GM23338 (cell line): ENCODE measurements at regions not wholly inside any gene's neighbourhood (a gene's known extent, or its start where the extent isn't known, plus 50 kb on each side); places are given as distances from the start of the nearest gene placed in this dataset.

Source experiments
- ATAC-seq: fragments of 200-7000 bp; cut with Tn5 transposase; 3 replicates; pipeline ENCODE4 v1.9.1; 2020
- DNase-seq: peaks from one replicate; pipeline ENCODE4 v3.0.0-alpha.2; 2015; ENCODE audit warnings: low spot score
- H2AFZ ChIP-seq: fragments of 200-600 bp; sonication (generic); 2 replicates; pipeline ENCODE4 v1.8.0; 2016; ENCODE audit warnings: antibody characterized with exemption, mild to moderate bottlenecking, moderate library complexity
- H3F3A ChIP-seq: fragments of 200-600 bp; sonication (generic); replicated peaks from 2 replicates; pipeline ENCODE4 v1.8.0; 2017; ENCODE audit warnings: antibody characterized with exemption, mixed run types, low read depth
- H3K27ac ChIP-seq: fragments of 200-600 bp; sonication (generic); 2 replicates; pipeline ENCODE4 v1.6.1; 2016; ENCODE audit warnings: low read depth
- H3K27me3 ChIP-seq: fragments of 200-600 bp; sonication (generic); 2 replicates; pipeline ENCODE4 v1.8.0; 2016; ENCODE audit warnings: mild to moderate bottlenecking, mixed run types, moderate library complexity; ENCODE audit not compliant: insufficient read depth
- H3K36me3 ChIP-seq: fragments of 200-600 bp; sonication (generic); 2 replicates; pipeline ENCODE4 v1.8.0; 2016; ENCODE audit warnings: mild to moderate bottlenecking; ENCODE audit not compliant: insufficient read depth
- H3K4me1 ChIP-seq: fragments of 200-600 bp; sonication (generic); 2 replicates; pipeline ENCODE4 v1.8.0; 2016; ENCODE audit warnings: mild to moderate bottlenecking, moderate library complexity; ENCODE audit not compliant: insufficient read depth
- H3K4me2 ChIP-seq: fragments of 200-600 bp; sonication (generic); 2 replicates; pipeline ENCODE4 v1.7.1; 2017; ENCODE audit warnings: mixed run types
- H3K4me3 ChIP-seq: fragments of 200-600 bp; sonication (generic); 2 replicates; pipeline ENCODE4 v1.6.1; 2016; ENCODE audit warnings: mixed run types
- H3K79me2 ChIP-seq: fragments of 200-600 bp; sonication (generic); replicated peaks from 2 replicates; pipeline ENCODE4 v1.8.0; 2017; ENCODE audit warnings: mild to moderate bottlenecking; ENCODE audit not compliant: insufficient read depth
- H3K9me2 ChIP-seq: fragments of 200-600 bp; sonication (generic); 2 replicates; pipeline ENCODE4 v1.8.0; 2017; ENCODE audit not compliant: insufficient read depth
- H4K20me1 ChIP-seq: fragments of 200-600 bp; sonication (generic); replicated peaks from 2 replicates; pipeline ENCODE4 v1.8.0; 2017; ENCODE audit warnings: mild to moderate bottlenecking; ENCODE audit not compliant: insufficient read depth
- H3K27ac Mint-ChIP-seq: 2 replicates; pipeline ENCODE4 v1.8.0; 2020; ENCODE audit warnings: inconsistent platforms, mild to moderate bottlenecking, moderate library complexity, mixed read lengths
- H3K27me3 Mint-ChIP-seq: 3 replicates; pipeline ENCODE4 v1.8.0; 2022; ENCODE audit warnings: low read depth, mild to moderate bottlenecking, moderate library complexity, mixed read lengths, inconsistent platforms; ENCODE audit not compliant: insufficient read depth, poor library complexity
- H3K36me3 Mint-ChIP-seq: 3 replicates; pipeline ENCODE4 v1.8.0; 2021; ENCODE audit warnings: low read depth, mild to moderate bottlenecking, inconsistent platforms, moderate library complexity, mixed read lengths
- H3K4me1 Mint-ChIP-seq: 3 replicates; pipeline ENCODE4 v1.8.0; 2020; ENCODE audit warnings: mild to moderate bottlenecking, inconsistent platforms, mixed read lengths
- H3K4me3 Mint-ChIP-seq: 3 replicates; pipeline ENCODE4 v1.8.0; 2021; ENCODE audit warnings: moderate library complexity, mild to moderate bottlenecking, inconsistent platforms, mixed read lengths
- H3K9me3 Mint-ChIP-seq: 3 replicates; pipeline ENCODE4 v1.8.0; 2020; ENCODE audit warnings: moderate library complexity, mild to moderate bottlenecking, inconsistent platforms, mixed read lengths
- CREB1 ChIP-seq: fragments of 250-450 bp; sonication (Bioruptor Pico); IDR thresholded peaks from 2 replicates; pipeline ENCODE4 v1.5.0; 2020; ENCODE audit warnings: low read depth, mild to moderate bottlenecking, moderate library complexity
- ETS1 ChIP-seq: IDR thresholded peaks from 2 replicates; pipeline ENCODE4 v1.6.1; 2016; ENCODE audit warnings: antibody characterized with exemption
- EZH2 ChIP-seq: fragments of 200-600 bp; sonication (generic); IDR thresholded peaks from one replicate; pipeline ENCODE4 v1.8.0; 2017; ENCODE audit warnings: antibody characterized with exemption, mild to moderate bottlenecking, low read depth; ENCODE audit not compliant: unreplicated experiment
- EZH2phosphoT487 ChIP-seq: fragments of 200-600 bp; sonication (generic); IDR thresholded peaks from one replicate; pipeline ENCODE4 v1.8.1; 2018; ENCODE audit warnings: antibody characterized with exemption; ENCODE audit not compliant: unreplicated experiment
- JUNB ChIP-seq: IDR thresholded peaks from one replicate; pipeline ENCODE4 v1.6.1; 2016; ENCODE audit warnings: antibody characterized with exemption; ENCODE audit not compliant: unreplicated experiment
- NANOG ChIP-seq: IDR thresholded peaks from 2 replicates; pipeline ENCODE4 v1.6.1; 2016; ENCODE audit warnings: antibody characterized with exemption, borderline replicate concordance
- POLR2AphosphoS5 ChIP-seq: IDR thresholded peaks from 2 replicates; pipeline ENCODE4 v1.6.1; 2016; ENCODE audit warnings: antibody characterized with exemption, low read depth
- REST ChIP-seq: IDR thresholded peaks from one replicate; pipeline ENCODE4 v1.6.1; 2018; ENCODE audit warnings: antibody characterized with exemption; ENCODE audit not compliant: unreplicated experiment
- STAT1 ChIP-seq: IDR thresholded peaks from one replicate; pipeline ENCODE4 v1.6.1; 2016; ENCODE audit warnings: antibody characterized with exemption; ENCODE audit not compliant: unreplicated experiment
- ZNF114 ChIP-seq: fragments of 250-450 bp; sonication (Bioruptor Pico); IDR thresholded peaks from 2 replicates; pipeline ENCODE4 v1.5.0; 2020; ENCODE audit warnings: mild to moderate bottlenecking, moderate library complexity
- ZNF331 ChIP-seq: fragments of 250-450 bp; sonication (Bioruptor Pico); IDR thresholded peaks from 2 replicates; pipeline ENCODE4 v1.5.0; 2020; ENCODE audit warnings: low read depth, mild to moderate bottlenecking, moderate library complexity
- TF ChIP-seq, protein P1 (sequence below), 2 experiments: fragments of 200-600 bp in 1 of 2; sonication (generic) in 1 of 2; conservative IDR thresholded peaks; 2 replicates each; pipeline versions ENCODE4 v1.5.1 to v1.6.1; 2016 to 2017; ENCODE audit warnings: antibody characterized with exemption in 2 of 2, low read depth in 2 of 2, mild to moderate bottlenecking in 2 of 2, moderate library complexity in 1 of 2
- TF ChIP-seq, protein P2 (sequence below): fragments of 250-450 bp; sonication (Bioruptor Pico); IDR thresholded peaks from 2 replicates; pipeline ENCODE4 v1.5.0; 2020; ENCODE audit warnings: mild to moderate bottlenecking, moderate library complexity

- Histone ChIP-seq H3K4me2 (peak overlapping the region; percentile 64), H3K79me2 (peaks cover 82% of the 10 kb centered on the region), H3K4me1 (peaks cover 70% of the 10 kb centered on the region), H2AFZ (no peak overlapping the region), H3K27ac (peak overlapping the region; percentile 95), H3K9me2 (no peaks in the 10 kb centered on the region), H3K4me3 (no peak overlapping the region), H3K36me3 (no peaks in the 10 kb centered on the region), H3F3A (0 out of 2 replicates have a peak, but pooled peaks cover 3% of the 10 kb centered on the region), H3K27me3 (no peaks in the 10 kb centered on the region), H4K20me1 (no peaks in the 10 kb centered on the region)
- Mint-ChIP-seq H3K36me3 (peaks cover 4% of the 10 kb centered on the region; the same call in 1 of the 3 replicates), H3K27ac (peak overlapping the region; percentile 90), H3K9me3 (no peaks in the 10 kb centered on the region), H3K27me3 (peaks cover 2% of the 10 kb centered on the region), H3K4me1 (peaks cover 83% of the 10 kb centered on the region), H3K4me3 (peak overlapping the region; percentile 12; the same call in 2 of the 3 replicates)
- TF ChIP-seq ETS1 (no peak), POLR2AphosphoS5 (no peak), ZNF114 (CRISPR knock-in tag) (no peak), EZH2 (no peak), STAT1 (no peak), ZNF331 (CRISPR knock-in tag) (no peak), NANOG (no peak), JUNB (no peak), EZH2phosphoT487 (no peak), REST (no peak), CREB1 (CRISPR knock-in tag) (no peak)
- TF ChIP-seq, protein P1, sequence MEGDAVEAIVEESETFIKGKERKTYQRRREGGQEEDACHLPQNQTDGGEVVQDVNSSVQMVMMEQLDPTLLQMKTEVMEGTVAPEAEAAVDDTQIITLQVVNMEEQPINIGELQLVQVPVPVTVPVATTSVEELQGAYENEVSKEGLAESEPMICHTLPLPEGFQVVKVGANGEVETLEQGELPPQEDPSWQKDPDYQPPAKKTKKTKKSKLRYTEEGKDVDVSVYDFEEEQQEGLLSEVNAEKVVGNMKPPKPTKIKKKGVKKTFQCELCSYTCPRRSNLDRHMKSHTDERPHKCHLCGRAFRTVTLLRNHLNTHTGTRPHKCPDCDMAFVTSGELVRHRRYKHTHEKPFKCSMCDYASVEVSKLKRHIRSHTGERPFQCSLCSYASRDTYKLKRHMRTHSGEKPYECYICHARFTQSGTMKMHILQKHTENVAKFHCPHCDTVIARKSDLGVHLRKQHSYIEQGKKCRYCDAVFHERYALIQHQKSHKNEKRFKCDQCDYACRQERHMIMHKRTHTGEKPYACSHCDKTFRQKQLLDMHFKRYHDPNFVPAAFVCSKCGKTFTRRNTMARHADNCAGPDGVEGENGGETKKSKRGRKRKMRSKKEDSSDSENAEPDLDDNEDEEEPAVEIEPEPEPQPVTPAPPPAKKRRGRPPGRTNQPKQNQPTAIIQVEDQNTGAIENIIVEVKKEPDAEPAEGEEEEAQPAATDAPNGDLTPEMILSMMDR (conservative IDR thresholded peaks at IDR 0.05; ENCODE audit: low read depth in 2 of 2) = no peak
- TF ChIP-seq, protein P2, sequence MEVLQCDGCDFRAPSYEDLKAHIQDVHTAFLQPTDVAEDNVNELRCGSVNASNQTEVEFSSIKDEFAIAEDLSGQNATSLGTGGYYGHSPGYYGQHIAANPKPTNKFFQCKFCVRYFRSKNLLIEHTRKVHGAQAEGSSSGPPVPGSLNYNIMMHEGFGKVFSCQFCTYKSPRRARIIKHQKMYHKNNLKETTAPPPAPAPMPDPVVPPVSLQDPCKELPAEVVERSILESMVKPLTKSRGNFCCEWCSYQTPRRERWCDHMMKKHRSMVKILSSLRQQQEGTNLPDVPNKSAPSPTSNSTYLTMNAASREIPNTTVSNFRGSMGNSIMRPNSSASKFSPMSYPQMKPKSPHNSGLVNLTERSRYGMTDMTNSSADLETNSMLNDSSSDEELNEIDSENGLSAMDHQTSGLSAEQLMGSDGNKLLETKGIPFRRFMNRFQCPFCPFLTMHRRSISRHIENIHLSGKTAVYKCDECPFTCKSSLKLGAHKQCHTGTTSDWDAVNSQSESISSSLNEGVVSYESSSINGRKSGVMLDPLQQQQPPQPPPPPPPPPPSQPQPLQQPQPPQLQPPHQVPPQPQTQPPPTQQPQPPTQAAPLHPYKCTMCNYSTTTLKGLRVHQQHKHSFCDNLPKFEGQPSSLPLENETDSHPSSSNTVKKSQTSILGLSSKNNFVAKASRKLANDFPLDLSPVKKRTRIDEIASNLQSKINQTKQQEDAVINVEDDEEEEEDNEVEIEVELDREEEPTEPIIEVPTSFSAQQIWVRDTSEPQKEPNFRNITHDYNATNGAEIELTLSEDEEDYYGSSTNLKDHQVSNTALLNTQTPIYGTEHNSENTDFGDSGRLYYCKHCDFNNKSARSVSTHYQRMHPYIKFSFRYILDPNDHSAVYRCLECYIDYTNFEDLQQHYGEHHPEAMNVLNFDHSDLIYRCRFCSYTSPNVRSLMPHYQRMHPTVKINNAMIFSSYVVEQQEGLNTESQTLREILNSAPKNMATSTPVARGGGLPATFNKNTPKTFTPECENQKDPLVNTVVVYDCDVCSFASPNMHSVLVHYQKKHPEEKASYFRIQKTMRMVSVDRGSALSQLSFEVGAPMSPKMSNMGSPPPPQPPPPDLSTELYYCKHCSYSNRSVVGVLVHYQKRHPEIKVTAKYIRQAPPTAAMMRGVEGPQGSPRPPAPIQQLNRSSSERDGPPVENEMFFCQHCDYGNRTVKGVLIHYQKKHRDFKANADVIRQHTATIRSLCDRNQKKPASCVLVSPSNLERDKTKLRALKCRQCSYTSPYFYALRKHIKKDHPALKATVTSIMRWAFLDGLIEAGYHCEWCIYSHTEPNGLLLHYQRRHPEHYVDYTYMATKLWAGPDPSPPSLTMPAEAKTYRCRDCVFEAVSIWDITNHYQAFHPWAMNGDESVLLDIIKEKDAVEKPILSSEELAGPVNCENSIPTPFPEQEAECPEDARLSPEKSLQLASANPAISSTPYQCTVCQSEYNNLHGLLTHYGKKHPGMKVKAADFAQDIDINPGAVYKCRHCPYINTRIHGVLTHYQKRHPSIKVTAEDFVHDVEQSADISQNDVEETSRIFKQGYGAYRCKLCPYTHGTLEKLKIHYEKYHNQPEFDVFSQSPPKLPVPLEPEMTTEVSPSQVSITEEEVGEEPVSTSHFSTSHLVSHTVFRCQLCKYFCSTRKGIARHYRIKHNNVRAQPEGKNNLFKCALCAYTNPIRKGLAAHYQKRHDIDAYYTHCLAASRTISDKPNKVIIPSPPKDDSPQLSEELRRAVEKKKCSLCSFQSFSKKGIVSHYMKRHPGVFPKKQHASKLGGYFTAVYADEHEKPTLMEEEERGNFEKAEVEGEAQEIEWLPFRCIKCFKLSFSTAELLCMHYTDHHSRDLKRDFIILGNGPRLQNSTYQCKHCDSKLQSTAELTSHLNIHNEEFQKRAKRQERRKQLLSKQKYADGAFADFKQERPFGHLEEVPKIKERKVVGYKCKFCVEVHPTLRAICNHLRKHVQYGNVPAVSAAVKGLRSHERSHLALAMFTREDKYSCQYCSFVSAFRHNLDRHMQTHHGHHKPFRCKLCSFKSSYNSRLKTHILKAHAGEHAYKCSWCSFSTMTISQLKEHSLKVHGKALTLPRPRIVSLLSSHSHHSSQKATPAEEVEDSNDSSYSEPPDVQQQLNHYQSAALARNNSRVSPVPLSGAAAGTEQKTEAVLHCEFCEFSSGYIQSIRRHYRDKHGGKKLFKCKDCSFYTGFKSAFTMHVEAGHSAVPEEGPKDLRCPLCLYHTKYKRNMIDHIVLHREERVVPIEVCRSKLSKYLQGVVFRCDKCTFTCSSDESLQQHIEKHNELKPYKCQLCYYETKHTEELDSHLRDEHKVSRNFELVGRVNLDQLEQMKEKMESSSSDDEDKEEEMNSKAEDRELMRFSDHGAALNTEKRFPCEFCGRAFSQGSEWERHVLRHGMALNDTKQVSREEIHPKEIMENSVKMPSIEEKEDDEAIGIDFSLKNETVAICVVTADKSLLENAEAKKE (CRISPR knock-in tag) = no peak
- ATAC-seq (no peak; the same call in 2 of the 3 replicates), DNase-seq (no peak)
These were observed 144.9 kb downstream of the SOX4 start for GRCh38 chr6:21738180-21739094.
